Stomach (tissue), 8 donors: ENCODE measurements at regions not wholly inside any gene's neighbourhood (a gene's known extent, or its start where the extent isn't known, plus 50 kb on each side); places are given as distances from the start of the nearest gene placed in this dataset.

Source experiments
- DNase-seq, 2 donors: peaks; one replicate each; pipeline versions ENCODE4 v3.0.0 to v3.0.0-alpha.2; 2013 to 2019
- H3K27ac ChIP-seq, 5 donors: fragments of 200-600 bp in 4 of 5; sonication (generic) in 4 of 5; one replicate each; pipeline ENCODE4 v1.5.1; 2013 to 2019; ENCODE audit warnings: mild to moderate bottlenecking in 1 of 5, moderate library complexity in 1 of 5
- H3K27me3 ChIP-seq, 3 donors: fragments of 200-600 bp; sonication (generic); one replicate each; pipeline ENCODE4 v1.5.1; 2017 to 2019; ENCODE audit warnings: mixed run types in 1 of 3
- H3K36me3 ChIP-seq, 4 donors: fragments of 200-600 bp; sonication (generic); 1 replicate in 3 of 4; 2 replicates in 1 of 4; pipeline ENCODE4 v1.5.1; 2016 to 2019
- H3K4me1 ChIP-seq, 4 donors: fragments of 200-600 bp; sonication (generic); one replicate each; pipeline ENCODE4 v1.5.1; 2016 to 2019
- H3K4me3 ChIP-seq, 4 donors: fragments of 200-600 bp; sonication (generic) in 3 of 4; one replicate each; pipeline ENCODE4 v1.5.1; 2016 to 2019; ENCODE audit warnings: mild to moderate bottlenecking in 1 of 4
- H3K9me3 ChIP-seq, 4 donors: fragments of 200-600 bp; sonication (generic); one replicate each; pipeline ENCODE4 v1.5.1; 2016 to 2019
- EP300 ChIP-seq: sonication (generic); formaldehyde crosslinking; IDR thresholded peaks from one replicate; pipeline ENCODE4 v1.6.1; 2017; ENCODE audit warnings: antibody characterized with exemption
- POLR2A ChIP-seq, 4 donors: fragments of 450-650 bp; IDR thresholded peaks; one replicate each; pipeline ENCODE4 v1.6.1; 2016; ENCODE audit warnings: antibody characterized with exemption in 4 of 4, control low read depth in 2 of 4, mild to moderate bottlenecking in 1 of 4, moderate library complexity in 1 of 4
- POLR2AphosphoS5 ChIP-seq, 3 donors: sonication (generic); formaldehyde crosslinking; IDR thresholded peaks; one replicate each; pipeline ENCODE4 v1.6.1; 2016; ENCODE audit warnings: antibody characterized with exemption in 3 of 3
- WGBS, 5 donors: extraction: QIAGEN DNeasy Blood & Tissue Kit in 3 of 5; methylation state at CpG; one replicate each; pipeline versions ENCODE4 v1.1.5 to v1.1.7; 2013 to 2018; 5-methylcytosine and 5-hydroxymethylcytosine counted together
- intact Hi-C: fragments of 100-400 bp; cut with DNase I; formaldehyde crosslinking; loops from one replicate; pipeline ENCODE4 v1.15.1; 2023; ENCODE audit warnings: low total_unique reads
- TF ChIP-seq, protein P1 (sequence below), 7 experiments: fragments of 450-650 bp in 4 of 7; fragments of 200-600 bp in 3 of 7; sonication (generic) in 3 of 7; IDR thresholded peaks; one replicate each; pipeline ENCODE4 v1.5.1; 2016 to 2019; ENCODE audit warnings: antibody characterized with exemption in 7 of 7, control low read depth in 2 of 7, mild to moderate bottlenecking in 1 of 7
- donor health status: healthy with polysubstance abuse.
- donor health status: Bipolar disorder and iron deficiency.
- donor health status: healthy.

DNA sequence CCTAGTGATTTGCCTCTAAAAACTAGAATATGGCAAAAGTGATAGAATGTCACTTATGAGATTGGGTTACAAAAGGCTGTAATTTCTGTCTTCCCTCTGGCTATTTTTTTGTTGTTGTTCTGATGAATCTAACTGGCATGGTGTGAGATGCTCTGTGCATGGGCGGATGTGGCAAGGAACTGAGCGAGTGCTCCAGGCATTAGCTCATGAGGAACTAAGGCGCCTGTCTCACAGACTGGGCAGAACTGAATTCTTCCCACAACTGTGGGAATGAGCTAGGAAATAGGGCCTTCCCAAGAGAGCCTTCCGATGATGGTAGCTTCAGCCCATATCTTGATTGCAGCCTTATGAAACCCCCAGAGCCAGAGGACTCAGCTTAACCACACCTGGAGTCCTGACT lies 222.5 kb downstream of the NR2F2 start:
- H3K27ac ChIP-seq, result no peak overlapping the region
- H3K4me1 ChIP-seq, result no peaks in the 10 kb centered on the region
- no peaks in the 10 kb centered on the region for H3K36me3 ChIP-seq
- no peaks in the 10 kb centered on the region for H3K9me3 ChIP-seq
- DNase-seq, result no peak
- intact Hi-C loops, result no loop called here
- H3K27me3 ChIP-seq, result no peaks in the 10 kb centered on the region
- WGBS, 5 donors, result 85 to 98% (median 95%) methylated on average over 4 of the region's 4 CpGs
- TF ChIP-seq EP300 (no peak), POLR2A (IDR thresholded peaks at IDR 0.05) (no peak), POLR2AphosphoS5 (IDR thresholded peaks at IDR 0.05) (no peak)
- TF ChIP-seq, protein P1, sequence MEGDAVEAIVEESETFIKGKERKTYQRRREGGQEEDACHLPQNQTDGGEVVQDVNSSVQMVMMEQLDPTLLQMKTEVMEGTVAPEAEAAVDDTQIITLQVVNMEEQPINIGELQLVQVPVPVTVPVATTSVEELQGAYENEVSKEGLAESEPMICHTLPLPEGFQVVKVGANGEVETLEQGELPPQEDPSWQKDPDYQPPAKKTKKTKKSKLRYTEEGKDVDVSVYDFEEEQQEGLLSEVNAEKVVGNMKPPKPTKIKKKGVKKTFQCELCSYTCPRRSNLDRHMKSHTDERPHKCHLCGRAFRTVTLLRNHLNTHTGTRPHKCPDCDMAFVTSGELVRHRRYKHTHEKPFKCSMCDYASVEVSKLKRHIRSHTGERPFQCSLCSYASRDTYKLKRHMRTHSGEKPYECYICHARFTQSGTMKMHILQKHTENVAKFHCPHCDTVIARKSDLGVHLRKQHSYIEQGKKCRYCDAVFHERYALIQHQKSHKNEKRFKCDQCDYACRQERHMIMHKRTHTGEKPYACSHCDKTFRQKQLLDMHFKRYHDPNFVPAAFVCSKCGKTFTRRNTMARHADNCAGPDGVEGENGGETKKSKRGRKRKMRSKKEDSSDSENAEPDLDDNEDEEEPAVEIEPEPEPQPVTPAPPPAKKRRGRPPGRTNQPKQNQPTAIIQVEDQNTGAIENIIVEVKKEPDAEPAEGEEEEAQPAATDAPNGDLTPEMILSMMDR (IDR thresholded peaks at IDR 0.05), result no peak
- H3K4me3 ChIP-seq, result no peak overlapping the region

DNA sequence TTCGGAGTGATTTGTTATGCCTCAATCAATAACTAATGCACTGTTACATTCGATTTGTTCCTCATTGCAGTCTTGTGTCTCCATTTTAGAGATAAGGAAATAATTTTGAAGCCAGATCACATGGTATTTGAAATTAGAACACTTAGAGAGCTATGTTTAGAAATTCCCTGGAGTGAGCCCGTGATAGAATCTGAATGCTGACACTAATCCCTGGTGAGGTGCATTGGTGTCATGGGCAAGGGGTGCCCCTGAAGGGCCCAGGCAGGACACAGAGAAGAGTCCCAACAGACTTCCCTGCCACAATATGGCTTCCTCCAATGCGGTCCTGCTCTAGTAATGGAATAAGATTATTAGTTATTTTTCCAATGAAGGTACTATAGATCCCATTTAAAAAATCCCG lies 223.0 kb downstream of the NR2F2 start:
- TF ChIP-seq EP300 (no peak), POLR2AphosphoS5 (IDR thresholded peaks at IDR 0.05) (no peak), POLR2A (IDR thresholded peaks at IDR 0.05) (no peak)
- TF ChIP-seq, protein P1 (IDR thresholded peaks at IDR 0.05), result no peak
- Histone ChIP-seq H3K36me3 (no peaks in the 10 kb centered on the region), H3K4me1 (no peaks in the 10 kb centered on the region), H3K4me3 (no peak overlapping the region), H3K27ac (no peak overlapping the region), H3K9me3 (no peaks in the 10 kb centered on the region), H3K27me3 (no peaks in the 10 kb centered on the region)
- intact Hi-C loops, result no loop called here
- 79 to 89% (median 87%) methylated on average over 5 of the region's 5 CpGs for WGBS, 5 donors
- DNase-seq, result no peak

DNA sequence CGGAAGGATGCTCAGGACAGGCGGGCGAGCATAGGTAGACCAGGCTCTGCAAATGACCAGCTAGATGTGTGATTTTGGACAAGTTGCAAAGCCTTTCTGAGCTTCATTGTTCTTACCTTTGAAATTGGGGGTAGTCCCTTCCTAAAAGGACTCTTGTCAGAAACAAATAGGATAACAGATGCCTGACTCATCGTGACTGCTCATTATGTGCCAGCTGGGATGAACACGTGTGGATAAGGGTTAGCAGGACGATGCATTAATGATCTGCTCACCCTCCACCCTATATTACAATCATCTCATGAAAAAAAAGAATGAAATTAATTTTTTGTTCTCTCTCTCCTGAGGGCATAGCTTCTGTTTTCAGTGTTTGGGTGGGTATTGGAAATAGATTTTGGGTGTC lies 223.4 kb downstream of the NR2F2 start:
- TF ChIP-seq POLR2AphosphoS5 (IDR thresholded peaks at IDR 0.05), result no peak
- no peak for TF ChIP-seq POLR2A (IDR thresholded peaks at IDR 0.05)
- no peak for TF ChIP-seq EP300
- TF ChIP-seq, protein P1 (IDR thresholded peaks at IDR 0.05), result no peak
- intact Hi-C loops, result no loop called here
- WGBS, 5 donors, result 87 to 92% (median 92%) methylated on average over 6 of the region's 6 CpGs
- Histone ChIP-seq H3K4me1 (no peaks in the 10 kb centered on the region), H3K27ac (no peak overlapping the region), H3K9me3 (no peaks in the 10 kb centered on the region), H3K4me3 (no peak overlapping the region), H3K36me3 (no peaks in the 10 kb centered on the region), H3K27me3 (no peaks in the 10 kb centered on the region)
- DNase-seq, result no peak

DNA sequence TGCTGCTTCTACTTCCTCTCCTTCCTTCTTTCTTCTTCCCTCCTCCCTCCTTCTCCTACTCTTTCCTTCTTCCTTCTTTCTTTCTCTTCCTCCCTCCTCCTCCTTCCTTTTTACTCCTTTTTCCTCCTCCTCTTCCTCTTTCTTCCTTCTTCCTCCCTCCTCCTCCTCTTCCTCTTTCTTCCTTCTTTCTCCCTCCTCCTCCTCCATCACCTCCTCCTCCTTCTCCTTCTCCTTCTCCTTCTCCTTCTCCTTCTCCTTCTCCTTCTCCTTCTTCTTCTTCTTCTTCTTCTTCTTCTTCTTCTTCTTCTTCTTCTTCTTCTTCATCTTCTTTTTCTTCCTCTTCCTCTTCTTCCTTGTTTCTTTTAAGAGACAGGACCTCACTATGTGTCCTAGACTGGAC lies 224.0 kb downstream of the NR2F2 start:
- intact Hi-C loops, result no loop called here
- Histone ChIP-seq H3K27ac (no peak overlapping the region), H3K36me3 (no peaks in the 10 kb centered on the region), H3K27me3 (no peaks in the 10 kb centered on the region), H3K4me3 (no peak overlapping the region), H3K9me3 (no peaks in the 10 kb centered on the region), H3K4me1 (no peaks in the 10 kb centered on the region)
- DNase-seq, result no peak
- TF ChIP-seq POLR2A (IDR thresholded peaks at IDR 0.05) (no peak), POLR2AphosphoS5 (IDR thresholded peaks at IDR 0.05) (no peak), EP300 (no peak)
- TF ChIP-seq, protein P1 (IDR thresholded peaks at IDR 0.05), result no peak

DNA sequence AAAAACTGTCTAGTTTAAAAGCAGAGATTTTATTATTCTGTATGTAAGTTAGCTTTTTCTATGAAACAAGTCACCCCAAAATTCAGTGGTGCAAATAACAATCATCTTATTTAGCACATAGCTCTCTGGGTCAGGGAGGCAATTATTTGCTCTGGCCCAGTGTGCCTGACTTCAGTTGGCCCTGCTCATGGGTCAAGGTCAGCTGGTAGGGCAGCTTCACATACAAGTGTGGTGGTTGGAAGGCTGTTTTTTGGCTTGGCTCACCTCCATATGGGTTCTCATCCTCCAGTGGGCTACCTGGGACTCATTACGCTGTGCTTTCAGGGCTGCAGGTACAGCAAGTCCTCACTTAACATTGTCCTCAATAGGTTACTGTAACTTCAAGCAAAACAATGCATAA lies 228.6 kb downstream of the NR2F2 start:
- intact Hi-C loops, result no loop called here

More for the DNA sequence above, 228.6 kb downstream of the NR2F2 start:
- Histone ChIP-seq H3K9me3 (no peaks in the 10 kb centered on the region), H3K27ac (no peak overlapping the region), H3K27me3 (no peaks in the 10 kb centered on the region), H3K4me1 (no peaks in the 10 kb centered on the region), H3K4me3 (no peak overlapping the region), H3K36me3 (no peaks in the 10 kb centered on the region)
- 79 to 100% (median 89%) methylated on average over 1 of the region's 1 CpG for WGBS, 5 donors
- TF ChIP-seq EP300, result no peak
- no peak for TF ChIP-seq POLR2AphosphoS5 (IDR thresholded peaks at IDR 0.05)
- TF ChIP-seq POLR2A (IDR thresholded peaks at IDR 0.05), result no peak
- TF ChIP-seq, protein P1 (IDR thresholded peaks at IDR 0.05), result no peak
- no peak for DNase-seq
